ENCODE measurements at regions not wholly inside any gene's neighbourhood (a gene's known extent, or its start where the extent isn't known, plus 50 kb on each side); places are given as distances from the start of the nearest gene placed in this dataset.

- Histone ChIP-seq H2BK15ac (ENCODE audit: low read depth, low read length) (no peak overlapping the region), H2BK5ac (ENCODE audit: insufficient read length, low read length) (no peak overlapping the region), H3K23me2 (ENCODE audit: insufficient read length, low read depth, low read length, poor library complexity, severe bottlenecking) (no peaks in the 10 kb centered on the region), H3K14ac (ENCODE audit: insufficient read depth, low read length) (no peak overlapping the region), H3K9me3 (ENCODE audit: control insufficient read depth, low read depth, low read length) (no peaks in the 10 kb centered on the region), H3K79me2 (ENCODE audit: insufficient read depth, low read length) (no peaks in the 10 kb centered on the region), H3K4me2 (ENCODE audit: insufficient read depth, insufficient read length, low read length) (no peak overlapping the region), H2AK5ac (ENCODE audit: insufficient read length, low read length) (no peak overlapping the region), H4K5ac (ENCODE audit: insufficient read length, low read depth, low read length) (no peak overlapping the region), H3K27me3 (ENCODE audit: insufficient read depth, low read length) (peaks cover 12% of the 10 kb centered on the region; the same call in 1 of the 2 replicates), H3K56ac (ENCODE audit: insufficient read length, low read depth, low read length) (no peak overlapping the region), H2BK20ac (ENCODE audit: low read depth, low read length, poor library complexity, severe bottlenecking) (no peak overlapping the region), H2BK120ac (ENCODE audit: low read depth, low read length, poor library complexity, severe bottlenecking) (no peak overlapping the region), H3K4me1 (ENCODE audit: insufficient read depth, low read length) (no peaks in the 10 kb centered on the region), H3K4ac (ENCODE audit: low read depth, low read length) (no peak overlapping the region), H3K9ac (ENCODE audit: extremely low read depth, insufficient read length, low read length) (no peak overlapping the region), H4K91ac (ENCODE audit: insufficient read length, low read depth, low read length) (no peak overlapping the region), H3T11ph (ENCODE audit: low read length) (no peak overlapping the region), H3K18ac (ENCODE audit: insufficient read length, low read depth, low read length) (no peak overlapping the region), H3K23ac (ENCODE audit: insufficient read length, low read depth, low read length) (no peak overlapping the region), H4K8ac (replicated peaks; ENCODE audit: insufficient read length, low read depth, low read length) (no peak overlapping the region), H3K79me1 (ENCODE audit: insufficient read depth, low read depth, low read length, poor library complexity, severe bottlenecking) (no peaks in the 10 kb centered on the region), H4K20me1 (ENCODE audit: control insufficient read depth, insufficient read depth, insufficient read length) (no peaks in the 10 kb centered on the region), H2BK12ac (ENCODE audit: insufficient read length, low read depth, low read length) (no peak overlapping the region), H2AFZ (ENCODE audit: low read length) (no peak overlapping the region), H3K27ac (ENCODE audit: insufficient read length, low read depth, low read length) (no peak overlapping the region)
- H3K27ac Mint-ChIP-seq = no peak overlapping the region
- WGBS (ENCODE audit: extremely low coverage, insufficient read length, low lambda C conversion rate) = no CpG with 5 or more reads among the region's 8 CpGs
- DNase-seq = no peak
- H3K36me3 Mint-ChIP-seq (ENCODE audit: insufficient read depth in 1 of 3, low read depth in 3 of 3) = no peaks in the 10 kb centered on the region
- TF ChIP-seq CTCF (conservative IDR thresholded peaks at IDR 0.05) = no peak
- H3K4me3 Mint-ChIP-seq = 0 out of 5 replicates have a peak overlapping the region, but pooled peaks of 1 of the 2 experiments have one; percentile 14
- no peaks in the 10 kb centered on the region for H3K9me3 Mint-ChIP-seq
- peaks cover 4 to 13% of the 10 kb centered on the region in 2 experiments for H3K4me1 Mint-ChIP-seq
- H3K27me3 Mint-ChIP-seq (ENCODE audit: low read depth) = peaks cover 98% of the 10 kb centered on the region
These were observed 102.8 kb downstream of the GGTLC2 start for GRCh38 chr22:22746963-22747933.
